HG03039 (cell line): ENCODE measurements at regions not wholly inside any gene's neighbourhood (a gene's known extent, or its start where the extent isn't known, plus 50 kb on each side); places are given as distances from the start of the nearest gene placed in this dataset.

ENCODE experiments used
- ATAC-seq: cut with Tn5 transposase; IDR thresholded peaks from one replicate; pipeline ENCODE4 v1.9.1; 2021; ENCODE audit warnings: mild to moderate bottlenecking, moderate library complexity; ENCODE audit not compliant: unreplicated experiment

- no peak for ATAC-seq
Measured at GRCh38 chr9:107198718-107199117, 84.4 kb upstream of the RAD23B start.

DNA sequence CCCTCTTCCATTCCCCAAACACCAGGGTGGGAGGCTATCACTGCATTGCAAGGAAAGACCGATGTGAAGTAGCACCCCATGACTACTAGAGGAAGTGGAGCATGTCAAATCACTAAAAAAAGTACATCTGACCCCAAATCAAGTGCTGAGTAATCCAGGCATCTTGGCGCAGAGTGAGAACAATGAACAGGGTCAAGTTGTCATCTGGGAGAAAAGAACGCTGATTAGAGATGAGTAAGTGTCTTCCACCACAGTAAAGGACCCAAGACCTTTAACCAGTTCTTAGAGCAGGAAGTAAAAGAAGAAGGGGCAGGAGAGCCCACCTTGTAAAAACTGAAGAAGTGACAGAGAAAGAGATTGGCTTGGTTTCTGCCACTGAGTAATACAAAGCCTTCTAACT, 75.0 kb upstream of the RAD23B start:
- ATAC-seq: no peak

- no peak for ATAC-seq
Measured at GRCh38 chr9:107210775-107211174, 72.3 kb upstream of the RAD23B start.

GRCh38 chr9:107211284-107211923, 71.7 kb upstream of the RAD23B start:
- no peak for ATAC-seq

- ATAC-seq: no peak
Measured at GRCh38 chr9:107212613-107213012, 70.5 kb upstream of the RAD23B start.

GRCh38 chr9:107213080-107213479, 70.0 kb upstream of the RAD23B start:
- ATAC-seq: no peak

DNA sequence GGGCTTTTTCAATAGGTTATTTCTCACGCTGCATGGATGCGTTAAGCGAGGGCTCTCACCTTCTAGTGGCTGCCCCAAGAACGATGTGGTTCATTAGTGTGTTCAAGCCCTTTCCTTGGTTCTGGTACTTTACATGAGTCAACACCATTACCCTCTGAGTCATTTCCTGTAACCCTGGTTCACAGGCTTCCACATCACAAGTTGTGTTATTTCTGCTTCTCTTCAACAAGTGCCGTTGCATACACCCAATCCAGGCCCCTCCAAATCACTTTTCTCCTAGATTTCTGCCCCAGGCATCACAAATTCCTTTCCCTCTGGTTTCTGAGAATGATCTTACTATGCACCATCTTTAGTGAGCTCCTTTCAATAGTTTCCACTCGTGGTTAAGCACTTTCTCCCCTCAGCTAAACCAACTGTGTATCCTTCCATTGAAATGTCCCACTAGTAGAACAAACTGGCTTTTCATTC, 69.5 kb upstream of the RAD23B start:
- peak; percentile 73 for ATAC-seq

GRCh38 chr9:107214381-107214780, 68.7 kb upstream of the RAD23B start:
- no peak for ATAC-seq

- no peak for ATAC-seq
Measured at GRCh38 chr9:107214915-107215314, 68.2 kb upstream of the RAD23B start.

DNA sequence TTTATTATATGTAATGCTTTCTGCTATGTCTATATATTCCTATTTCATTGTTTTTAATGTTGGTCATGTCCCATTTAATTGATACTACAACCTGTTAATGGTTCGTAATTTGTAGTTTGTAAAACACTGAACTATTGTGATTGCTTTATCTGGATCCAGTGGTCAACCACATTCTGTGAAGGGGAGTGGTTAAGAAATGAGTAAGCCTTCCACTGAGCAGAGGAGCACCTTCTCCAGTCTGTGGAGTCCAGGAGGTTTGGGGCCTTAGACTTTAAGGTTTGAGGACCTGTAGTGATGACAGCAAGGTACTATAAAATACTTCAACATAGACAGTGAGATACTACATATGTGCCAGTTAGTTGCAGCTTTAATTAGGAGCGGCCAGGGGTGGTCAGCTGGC, 67.7 kb upstream of the RAD23B start:
- no peak for ATAC-seq

GRCh38 chr9:107216329-107216728, 66.8 kb upstream of the RAD23B start:
- ATAC-seq: no peak

DNA sequence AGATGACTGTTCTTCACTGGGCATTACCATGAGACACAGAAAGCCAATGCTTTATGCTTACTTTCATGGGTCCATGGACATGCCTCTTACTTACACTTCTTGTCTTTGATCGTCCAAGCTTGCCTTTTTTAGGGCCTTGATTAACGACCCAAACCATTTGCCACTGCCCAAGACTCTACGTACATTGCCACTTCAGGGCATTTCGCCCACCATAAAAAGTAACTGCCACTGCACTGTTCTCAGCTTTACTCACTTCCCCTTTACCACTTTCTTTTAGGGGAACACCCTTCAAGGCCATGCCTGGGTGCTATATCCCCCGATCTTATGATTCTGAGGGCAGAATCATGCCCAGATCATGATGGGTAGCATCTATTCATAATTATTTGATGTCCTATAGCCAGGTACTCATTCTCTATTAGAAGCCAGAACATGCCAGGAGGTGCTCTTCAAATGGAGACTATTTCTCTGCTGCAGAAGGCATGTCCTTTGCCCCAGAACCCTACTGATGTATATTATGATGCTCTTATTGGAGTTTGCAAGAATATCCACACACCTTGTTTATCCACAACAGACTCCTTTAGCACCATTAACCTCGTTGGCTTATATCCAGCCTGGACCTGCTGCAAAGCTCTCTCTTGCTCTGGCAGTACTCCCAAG, 64.1 kb upstream of the RAD23B start:
- no peak for ATAC-seq

DNA sequence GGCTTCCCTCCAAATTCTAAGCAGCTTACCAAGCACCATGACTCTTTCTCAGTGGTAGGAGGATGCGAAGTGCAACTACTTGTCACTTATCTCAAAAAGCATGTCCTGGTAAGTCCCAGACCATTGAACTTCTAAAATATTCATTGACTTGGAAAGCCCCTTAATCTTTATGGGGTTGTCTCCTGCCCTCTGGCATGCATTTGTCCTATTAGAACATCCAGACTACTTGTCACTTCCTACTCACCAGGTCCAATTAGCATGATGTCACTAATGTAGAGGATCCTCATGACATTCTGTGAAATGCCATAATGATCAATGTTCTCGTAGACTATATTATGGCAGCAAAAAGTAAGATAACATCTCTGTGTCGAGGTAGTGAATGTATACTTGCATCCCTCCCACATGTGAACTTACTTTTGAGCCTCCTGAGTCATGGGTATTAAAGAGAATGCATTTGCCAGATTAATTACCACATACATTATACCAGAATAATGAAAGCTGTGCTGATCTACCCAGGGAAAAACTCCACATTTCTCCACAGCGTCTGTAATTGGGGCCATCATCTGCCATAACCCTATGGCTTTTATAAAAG, 63.5 kb upstream of the RAD23B start:
- no peak for ATAC-seq

DNA sequence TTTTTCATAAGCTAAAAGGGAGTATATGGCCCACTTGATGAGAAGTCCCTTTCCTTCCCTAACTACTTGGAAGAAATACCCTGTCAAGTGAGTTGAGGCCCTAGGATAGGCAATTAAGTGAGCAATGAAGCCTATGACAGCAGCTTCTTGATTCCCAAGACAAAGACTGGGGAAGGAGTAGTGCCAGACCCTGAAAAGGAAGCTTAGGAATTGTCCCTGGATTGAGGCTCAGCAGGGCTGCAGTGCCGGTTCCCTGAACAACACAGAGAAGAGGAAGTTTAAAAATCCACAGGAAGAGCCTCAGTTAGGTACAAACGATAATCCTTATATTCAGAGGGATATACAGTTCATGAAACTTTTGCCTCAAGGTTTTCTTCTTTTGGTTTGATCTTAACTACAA, 61.8 kb upstream of the RAD23B start:
- ATAC-seq: no peak

- ATAC-seq: no peak
Measured at GRCh38 chr9:107222020-107222522, 61.0 kb upstream of the RAD23B start.

GRCh38 chr9:107223381-107223780, 59.7 kb upstream of the RAD23B start:
- no peak for ATAC-seq

GRCh38 chr9:107224252-107224651, 58.8 kb upstream of the RAD23B start:
- ATAC-seq: no peak

- ATAC-seq: no peak
Measured at GRCh38 chr9:107226421-107226820, 56.7 kb upstream of the RAD23B start.

DNA sequence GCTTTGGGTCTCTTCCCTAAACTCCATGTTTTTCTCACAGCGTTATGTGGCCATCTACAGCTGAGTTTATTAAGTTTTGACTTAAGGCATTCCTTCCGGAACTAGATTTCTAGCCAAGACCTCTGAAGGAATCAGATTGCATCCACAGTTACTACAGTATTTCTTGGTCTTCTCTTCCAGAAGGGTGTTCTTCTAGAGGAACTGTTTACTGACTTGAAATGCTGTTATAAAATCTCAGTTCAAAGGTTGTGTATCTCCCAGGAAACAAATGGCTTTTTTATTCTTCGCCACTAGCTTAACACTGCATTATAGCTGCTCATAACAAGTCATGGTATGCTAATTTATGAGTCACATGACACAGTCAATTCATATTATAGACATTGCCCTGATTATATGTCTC, 55.3 kb upstream of the RAD23B start:
- no peak for ATAC-seq

- no peak for ATAC-seq
Measured at GRCh38 chr9:107228496-107229039, 54.5 kb upstream of the RAD23B start.

- no peak for ATAC-seq
Measured at GRCh38 chr9:107229241-107229741, 53.8 kb upstream of the RAD23B start.
